ENCODE measurements at regions not wholly inside any gene's neighbourhood (a gene's known extent, or its start where the extent isn't known, plus 50 kb on each side); places are given as distances from the start of the nearest gene placed in this dataset.

DNA sequence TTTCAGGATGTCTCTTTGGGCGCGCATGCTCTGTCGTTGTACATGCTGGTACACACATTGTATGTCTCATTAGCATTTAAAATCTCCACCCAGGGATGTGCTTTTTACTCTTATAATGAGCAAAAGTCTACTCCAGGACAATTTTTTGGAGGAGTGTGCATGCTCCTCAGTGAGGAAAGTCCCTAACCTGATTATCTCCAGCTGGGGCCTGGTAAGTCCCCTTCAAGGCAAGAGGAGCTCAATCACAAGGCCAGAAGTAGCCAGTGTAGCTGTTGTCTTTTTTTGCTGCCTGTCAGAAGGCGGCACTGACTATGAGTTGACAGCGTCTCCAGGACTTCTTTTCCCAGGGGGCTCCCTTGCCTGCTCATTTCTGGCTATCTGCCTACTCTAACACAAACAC is 218.3 kb upstream of the CNTN1 start:
- DNase-seq (no peak), ATAC-seq (no peak)
- Histone ChIP-seq H3K27ac (no peak overlapping the region), H3K27me3 (no peaks in the 10 kb centered on the region), H3K36me3 (replicated peaks in 1 of 2; ENCODE audit: insufficient read depth in 1 of 2, low read depth in 2 of 2) (no peaks in the 10 kb centered on the region), H3K4me3 (no peak overlapping the region), H3K9me3 (no peaks in the 10 kb centered on the region), H3K4me1 (no peaks in the 10 kb centered on the region)
- intact Hi-C loops (cut with DNase I), result no loop called here
- no peak for TF ChIP-seq POLR2A (IDR thresholded peaks at IDR 0.05)
- no peak for TF ChIP-seq CTCF (IDR thresholded peaks at IDR 0.05)
- WGBS, 2 donors, result 70 to 80% methylated on average over 5 of the region's 5 CpGs

- DNase-seq (no peak), ATAC-seq (no peak)
- Histone ChIP-seq H3K27me3 (no peaks in the 10 kb centered on the region), H3K4me1 (no peaks in the 10 kb centered on the region), H3K9me3 (no peaks in the 10 kb centered on the region), H3K27ac (no peak overlapping the region), H3K36me3 (replicated peaks in 1 of 2; ENCODE audit: insufficient read depth in 1 of 2, low read depth in 2 of 2) (no peaks in the 10 kb centered on the region), H3K4me3 (no peak overlapping the region)
- TF ChIP-seq POLR2A (IDR thresholded peaks at IDR 0.05) (no peak), CTCF (IDR thresholded peaks at IDR 0.05) (no peak)
- intact Hi-C loops (cut with DNase I), result no loop called here
- 35 to 42% methylated on average over 1 of the region's 1 CpG for WGBS, 2 donors
These were observed 217.6 kb upstream of the CNTN1 start for GRCh38 chr12:40474630-40475029.

- no peak overlapping the region for H3K4me3 ChIP-seq
- no peaks in the 10 kb centered on the region for H3K9me3 ChIP-seq
- intact Hi-C loops (cut with DNase I), result no loop called here
- no peak for TF ChIP-seq CTCF (IDR thresholded peaks at IDR 0.05)
- TF ChIP-seq POLR2A (IDR thresholded peaks at IDR 0.05), result no peak
- DNase-seq (no peak), ATAC-seq (no peak)
- no peak overlapping the region for H3K27ac ChIP-seq
- no peaks in the 10 kb centered on the region for H3K36me3 ChIP-seq (replicated peaks in 1 of 2; ENCODE audit: insufficient read depth in 1 of 2, low read depth in 2 of 2)
- H3K4me1 ChIP-seq, result no peaks in the 10 kb centered on the region
- WGBS, 2 donors, result 61 to 85% methylated on average over 3 of the region's 3 CpGs
- H3K27me3 ChIP-seq, result no peaks in the 10 kb centered on the region
These were observed 192.4 kb upstream of the CNTN1 start for GRCh38 chr12:40499856-40500255.

GRCh38 chr12:40502322-40502721 is 189.9 kb upstream of the CNTN1 start:
- ATAC-seq, result no peak
- intact Hi-C loops (cut with DNase I), result no loop called here

More at GRCh38 chr12:40502322-40502721, 189.9 kb upstream of the CNTN1 start:
- Histone ChIP-seq H3K4me3 (no peak overlapping the region), H3K27me3 (no peaks in the 10 kb centered on the region), H3K36me3 (replicated peaks in 1 of 2; ENCODE audit: insufficient read depth in 1 of 2, low read depth in 2 of 2) (no peaks in the 10 kb centered on the region), H3K27ac (no peak overlapping the region), H3K4me1 (no peaks in the 10 kb centered on the region), H3K9me3 (no peaks in the 10 kb centered on the region)
- WGBS, 2 donors, result 28 to 32% methylated on average over 3 of the region's 3 CpGs
- TF ChIP-seq CTCF (IDR thresholded peaks at IDR 0.05), result no peak
- no peak for TF ChIP-seq POLR2A (IDR thresholded peaks at IDR 0.05)
- no peak for DNase-seq

All from body of pancreas (tissue), 4 donors.